KMS-11 (cell line): ENCODE measurements at regions not wholly inside any gene's neighbourhood (a gene's known extent, or its start where the extent isn't known, plus 50 kb on each side); places are given as distances from the start of the nearest gene placed in this dataset.

ENCODE experiments used
- H2AFZ ChIP-seq: fragments of 200-600 bp; sonication (generic); 2 replicates; pipeline ENCODE4 v1.6.1; 2016; ENCODE audit warnings: antibody characterized with exemption, mixed run types, low read depth
- H3K27ac ChIP-seq: fragments of 200-600 bp; sonication (generic); 2 replicates; pipeline ENCODE4 v1.6.1; 2016; ENCODE audit warnings: mild to moderate bottlenecking, mixed run types
- H3K27me3 ChIP-seq: fragments of 200-600 bp; sonication (generic); 2 replicates; pipeline ENCODE4 v1.6.1; 2017; ENCODE audit warnings: mild to moderate bottlenecking, low read depth, mixed run types, moderate library complexity; ENCODE audit not compliant: insufficient read depth
- H3K36me3 ChIP-seq: fragments of 200-600 bp; sonication (generic); 2 replicates; pipeline ENCODE4 v1.6.1; 2017; ENCODE audit warnings: mild to moderate bottlenecking, mixed run types; ENCODE audit not compliant: insufficient read depth
- H3K4me1 ChIP-seq: fragments of 200-600 bp; sonication (generic); 2 replicates; pipeline ENCODE4 v1.6.1; 2016; ENCODE audit warnings: mild to moderate bottlenecking, low read depth, mixed run types; ENCODE audit not compliant: poor library complexity, severe bottlenecking
- H3K4me2 ChIP-seq: fragments of 200-600 bp; sonication (generic); 2 replicates; pipeline ENCODE4 v1.7.0; 2016; ENCODE audit warnings: mild to moderate bottlenecking, mixed run types
- H3K4me3 ChIP-seq: fragments of 200-600 bp; sonication (generic); IDR thresholded peaks from 2 replicates; pipeline ENCODE4 v1.6.1; 2017; ENCODE audit warnings: low read depth, low read length, mixed read lengths; ENCODE audit not compliant: insufficient read depth
- H3K79me2 ChIP-seq: fragments of 200-600 bp; sonication (generic); 2 replicates; pipeline ENCODE4 v1.6.1; 2016; ENCODE audit warnings: low read depth, mixed run types; ENCODE audit not compliant: insufficient read depth
- H3K9ac ChIP-seq: fragments of 200-600 bp; sonication (generic); 2 replicates; pipeline ENCODE4 v1.6.1; 2016; ENCODE audit warnings: mild to moderate bottlenecking, mixed run types
- H4K20me1 ChIP-seq: fragments of 200-600 bp; sonication (generic); 2 replicates; pipeline ENCODE4 v1.6.1; 2016; ENCODE audit warnings: mild to moderate bottlenecking, mixed run types; ENCODE audit not compliant: insufficient read depth
- CTCF ChIP-seq: fragments of 200-600 bp; sonication (generic); conservative IDR thresholded peaks from 2 replicates; pipeline ENCODE4 v1.6.1; 2017; ENCODE audit warnings: low read depth, mild to moderate bottlenecking, antibody characterized with exemption, low read length, moderate library complexity, mixed read lengths

- H3K27ac ChIP-seq: no peak overlapping the region
- TF ChIP-seq CTCF: no peak
Measured at GRCh38 chr17:56690441-56691291, 97.2 kb downstream of the NOG start.

GRCh38 chr17:56694825-56695224, 101.3 kb downstream of the NOG start:
- H3K4me2 ChIP-seq: no peak overlapping the region
- TF ChIP-seq CTCF: no peak
- H3K36me3 ChIP-seq: no peaks in the 10 kb centered on the region
- no peaks in the 10 kb centered on the region for H3K27me3 ChIP-seq
- H4K20me1 ChIP-seq: no peaks in the 10 kb centered on the region
- no peak overlapping the region for H3K27ac ChIP-seq
- H3K79me2 ChIP-seq: no peaks in the 10 kb centered on the region
- no peak overlapping the region for H2AFZ ChIP-seq
- H3K4me1 ChIP-seq: no peaks in the 10 kb centered on the region
- no peak overlapping the region for H3K4me3 ChIP-seq
- no peak overlapping the region for H3K9ac ChIP-seq

More at GRCh38 chr17:56690441-56691291, 97.2 kb downstream of the NOG start:
- Histone ChIP-seq H3K4me3 (no peak overlapping the region), H4K20me1 (no peaks in the 10 kb centered on the region), H3K4me1 (no peaks in the 10 kb centered on the region), H3K27me3 (no peaks in the 10 kb centered on the region), H3K4me2 (no peak overlapping the region), H3K9ac (no peak overlapping the region), H3K79me2 (no peaks in the 10 kb centered on the region), H3K36me3 (no peaks in the 10 kb centered on the region), H2AFZ (no peak overlapping the region)

GRCh38 chr17:56697190-56697589, 103.7 kb downstream of the NOG start:
- H3K4me2 ChIP-seq: no peak overlapping the region
- H3K9ac ChIP-seq: no peak overlapping the region

GRCh38 chr17:56699186-56699894, 105.8 kb downstream of the NOG start:
- Histone ChIP-seq H3K36me3 (no peaks in the 10 kb centered on the region), H3K4me3 (no peak overlapping the region), H3K4me1 (no peaks in the 10 kb centered on the region), H2AFZ (no peak overlapping the region), H3K4me2 (no peak overlapping the region), H4K20me1 (no peaks in the 10 kb centered on the region), H3K27me3 (no peaks in the 10 kb centered on the region), H3K79me2 (no peaks in the 10 kb centered on the region), H3K9ac (no peak overlapping the region), H3K27ac (no peak overlapping the region)
- TF ChIP-seq CTCF: no peak

More at GRCh38 chr17:56697190-56697589, 103.7 kb downstream of the NOG start:
- Histone ChIP-seq H3K27me3 (no peaks in the 10 kb centered on the region), H3K4me1 (no peaks in the 10 kb centered on the region), H4K20me1 (no peaks in the 10 kb centered on the region), H3K4me3 (no peak overlapping the region), H2AFZ (no peak overlapping the region), H3K79me2 (no peaks in the 10 kb centered on the region), H3K36me3 (no peaks in the 10 kb centered on the region), H3K27ac (no peak overlapping the region)
- no peak for TF ChIP-seq CTCF
